Stimulated activated CD4-positive, alpha-beta T cell treated with anti-CD3 and anti-CD28 coated beads, Interleukin-1b, Interleukin-23, amount 100 ng/mL, for 48 hours (primary cell): ENCODE measurements at regions not wholly inside any gene's neighbourhood (a gene's known extent, or its start where the extent isn't known, plus 50 kb on each side); places are given as distances from the start of the nearest gene placed in this dataset.
"Not testable (repeated sequence)": the region's sequence is repeated elsewhere in the genome, so short reads cannot be mapped to it uniquely, and the experiment has no call there.

Experiments used
- DNase-seq: peaks from one replicate; pipeline ENCODE4 v3.0.0-alpha.2; 2020

- no peak for DNase-seq
Measured at GRCh38 chr2:147170932-147171331, 673.9 kb upstream of the ACVR2A start.

GRCh38 chr2:147165697-147166382 lies 679.0 kb upstream of the ACVR2A start:
- no peak for DNase-seq

GRCh38 chr2:147164563-147164962 lies 680.3 kb upstream of the ACVR2A start:
- no peak for DNase-seq

GRCh38 chr2:147161746-147162145 lies 683.1 kb upstream of the ACVR2A start:
- no peak for DNase-seq

GRCh38 chr2:147156970-147157369 lies 687.9 kb upstream of the ACVR2A start:
- DNase-seq, result no peak

- no peak for DNase-seq
Measured at GRCh38 chr2:147150241-147150635, 694.6 kb upstream of the ACVR2A start.

GRCh38 chr2:147149575-147150240 lies 695.1 kb upstream of the ACVR2A start:
- no peak for DNase-seq

- DNase-seq, result no peak
Measured at GRCh38 chr2:147147802-147148201, 697.0 kb upstream of the ACVR2A start.

GRCh38 chr2:147141930-147142329 lies 702.9 kb upstream of the ACVR2A start:
- DNase-seq, result no peak

- not testable (repeated sequence) for DNase-seq
Measured at GRCh38 chr2:147139732-147140131, 705.1 kb upstream of the ACVR2A start.

GRCh38 chr2:147137711-147138110 lies 707.1 kb upstream of the ACVR2A start:
- no peak for DNase-seq

- DNase-seq, result no peak
Measured at GRCh38 chr2:147135376-147135775, 709.5 kb upstream of the ACVR2A start.

GRCh38 chr2:147133286-147133908 lies 711.4 kb upstream of the ACVR2A start:
- no peak for DNase-seq

- no peak for DNase-seq
Measured at GRCh38 chr2:147125145-147125544, 719.7 kb upstream of the ACVR2A start.

- DNase-seq, result no peak
Measured at GRCh38 chr2:147122944-147123343, 721.9 kb upstream of the ACVR2A start.

- DNase-seq, result no peak
Measured at GRCh38 chr2:147110962-147111361, 733.9 kb upstream of the ACVR2A start.

GRCh38 chr2:147110317-147110716 lies 734.5 kb upstream of the ACVR2A start:
- DNase-seq, result no peak

GRCh38 chr2:147109291-147109690 lies 735.5 kb upstream of the ACVR2A start:
- no peak for DNase-seq

GRCh38 chr2:147108548-147108947 lies 736.3 kb upstream of the ACVR2A start:
- no peak for DNase-seq

- DNase-seq, result no peak
Measured at GRCh38 chr2:147101941-147102790, 742.7 kb upstream of the ACVR2A start.

GRCh38 chr2:147100406-147101035 lies 744.3 kb upstream of the ACVR2A start:
- no peak for DNase-seq

GRCh38 chr2:147099845-147100244 lies 745.0 kb upstream of the ACVR2A start:
- no peak for DNase-seq

GRCh38 chr2:147098940-147099339 lies 745.9 kb upstream of the ACVR2A start:
- no peak for DNase-seq
